HG03097 (cell line): ENCODE measurements at regions not wholly inside any gene's neighbourhood (a gene's known extent, or its start where the extent isn't known, plus 50 kb on each side); places are given as distances from the start of the nearest gene placed in this dataset.
"Not testable (repeated sequence)": the region's sequence is repeated elsewhere in the genome, so short reads cannot be mapped to it uniquely, and the experiment has no call there.

Experiments used
- ATAC-seq: cut with Tn5 transposase; IDR thresholded peaks from one replicate; pipeline ENCODE4 v1.9.1; 2021; ENCODE audit not compliant: unreplicated experiment, low FRiP score

GRCh38 chr16:29224675-29225074 is 181.8 kb downstream of the NPIPB11 start:
- not testable (repeated sequence) for ATAC-seq

GRCh38 chr16:29222615-29223014 is 183.9 kb downstream of the NPIPB11 start:
- ATAC-seq, result not testable (repeated sequence)

- not testable (repeated sequence) for ATAC-seq
Observed at GRCh38 chr16:29222008-29222407, 184.5 kb downstream of the NPIPB11 start.

DNA sequence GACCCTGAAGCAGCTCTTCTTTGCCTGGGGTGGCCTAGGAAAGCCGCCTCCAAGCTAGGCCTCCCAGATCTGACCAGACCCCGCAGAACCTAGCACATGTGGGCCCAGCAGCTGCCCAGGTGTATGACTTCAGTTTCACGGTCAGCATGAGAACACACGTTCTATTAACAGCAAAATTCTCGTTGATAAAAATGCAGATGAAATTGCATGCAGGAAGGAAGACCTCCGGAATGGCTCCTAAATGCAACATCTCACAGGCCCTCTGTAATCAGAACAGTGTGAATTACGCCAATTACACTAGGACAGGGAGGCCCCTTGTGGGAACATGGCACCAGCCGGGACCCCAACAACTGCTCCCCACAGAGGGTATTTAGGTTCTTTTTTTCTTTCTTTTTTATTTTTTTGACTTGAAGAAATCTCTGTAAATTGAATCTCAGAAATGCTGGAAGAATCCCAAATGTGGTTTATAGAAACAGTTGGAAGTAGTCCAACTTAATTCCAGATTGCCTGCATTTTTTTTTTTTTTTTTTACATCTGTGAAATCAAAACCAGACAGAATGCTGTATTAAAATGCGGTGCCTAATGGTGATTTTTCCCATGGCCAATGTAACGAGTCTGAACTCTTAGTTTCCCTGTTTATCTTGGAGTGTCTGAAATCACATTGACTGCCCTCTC is 185.1 kb downstream of the NPIPB11 start:
- ATAC-seq, result not testable (repeated sequence)

GRCh38 chr16:29220647-29221191 is 185.8 kb downstream of the NPIPB11 start:
- not testable (repeated sequence) for ATAC-seq

- ATAC-seq, result not testable (repeated sequence)
Observed at GRCh38 chr16:29219966-29220646, 186.4 kb downstream of the NPIPB11 start.

GRCh38 chr16:29219562-29219961 is 186.9 kb downstream of the NPIPB11 start:
- not testable (repeated sequence) for ATAC-seq

- not testable (repeated sequence) for ATAC-seq
Observed at GRCh38 chr16:29218649-29219048, 187.9 kb downstream of the NPIPB11 start.

DNA sequence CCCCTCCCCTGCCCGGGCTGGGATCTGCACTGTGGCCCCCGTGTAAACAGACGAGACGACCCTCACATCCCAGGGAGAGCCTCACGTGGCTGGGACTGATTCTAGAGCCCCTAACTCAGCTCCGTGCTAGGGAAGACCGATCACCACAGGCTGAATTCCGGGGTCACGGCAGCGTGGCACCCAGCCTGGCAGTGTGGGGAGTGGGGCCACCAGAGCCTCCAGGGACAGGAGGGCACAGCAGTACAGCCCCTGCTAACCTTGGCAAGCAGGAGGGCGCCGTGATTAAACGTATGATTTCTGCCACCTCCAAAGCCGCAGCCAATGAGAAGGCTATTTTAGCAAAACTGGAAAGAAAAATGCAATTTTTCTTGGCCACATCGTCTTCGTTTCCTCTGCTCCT is 188.3 kb downstream of the NPIPB11 start:
- ATAC-seq, result not testable (repeated sequence)

DNA sequence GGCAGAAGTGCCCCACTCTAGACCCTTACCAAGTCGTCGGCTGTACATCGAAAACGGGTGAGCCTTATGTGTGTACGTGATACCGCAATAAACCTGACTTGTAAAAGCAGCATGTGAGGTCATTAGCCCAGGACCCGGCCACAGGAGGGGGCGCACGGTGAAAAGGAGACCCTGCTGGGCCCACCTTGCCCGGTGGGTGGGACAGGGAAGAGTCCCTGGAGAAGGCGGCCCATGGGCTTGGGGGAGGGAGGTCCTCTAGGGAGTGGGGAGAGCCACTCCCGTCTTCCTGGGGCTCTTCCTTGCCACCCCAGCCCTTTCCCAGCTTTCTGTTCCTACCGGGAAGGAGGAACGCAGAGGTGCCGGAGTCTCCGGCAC is 188.8 kb downstream of the NPIPB11 start:
- not testable (repeated sequence) for ATAC-seq

- not testable (repeated sequence) for ATAC-seq
Observed at GRCh38 chr16:29217104-29217751, 189.3 kb downstream of the NPIPB11 start.

- ATAC-seq, result not testable (repeated sequence)
Observed at GRCh38 chr16:29213770-29214169, 192.7 kb downstream of the NPIPB11 start.

DNA sequence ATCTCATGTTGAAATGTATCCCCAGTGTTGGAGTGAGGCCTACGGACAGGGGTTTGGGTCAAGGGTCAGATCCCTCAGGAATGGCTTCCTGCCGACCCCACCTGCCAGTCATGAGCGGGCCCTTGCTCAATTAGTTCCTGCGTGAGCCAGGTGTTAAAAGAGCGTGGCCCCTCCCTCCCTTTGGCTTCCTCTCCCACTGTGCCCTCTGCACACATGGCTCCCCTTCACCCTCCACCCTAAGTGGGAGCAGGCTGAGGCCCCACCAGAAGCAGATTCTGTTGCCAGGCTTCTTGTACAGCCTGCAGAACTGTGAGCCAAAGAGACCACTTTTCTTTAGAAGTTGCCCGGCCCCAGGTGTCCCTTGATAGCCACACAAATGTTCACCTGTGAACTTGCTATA is 193.3 kb downstream of the NPIPB11 start:
- not testable (repeated sequence) for ATAC-seq

DNA sequence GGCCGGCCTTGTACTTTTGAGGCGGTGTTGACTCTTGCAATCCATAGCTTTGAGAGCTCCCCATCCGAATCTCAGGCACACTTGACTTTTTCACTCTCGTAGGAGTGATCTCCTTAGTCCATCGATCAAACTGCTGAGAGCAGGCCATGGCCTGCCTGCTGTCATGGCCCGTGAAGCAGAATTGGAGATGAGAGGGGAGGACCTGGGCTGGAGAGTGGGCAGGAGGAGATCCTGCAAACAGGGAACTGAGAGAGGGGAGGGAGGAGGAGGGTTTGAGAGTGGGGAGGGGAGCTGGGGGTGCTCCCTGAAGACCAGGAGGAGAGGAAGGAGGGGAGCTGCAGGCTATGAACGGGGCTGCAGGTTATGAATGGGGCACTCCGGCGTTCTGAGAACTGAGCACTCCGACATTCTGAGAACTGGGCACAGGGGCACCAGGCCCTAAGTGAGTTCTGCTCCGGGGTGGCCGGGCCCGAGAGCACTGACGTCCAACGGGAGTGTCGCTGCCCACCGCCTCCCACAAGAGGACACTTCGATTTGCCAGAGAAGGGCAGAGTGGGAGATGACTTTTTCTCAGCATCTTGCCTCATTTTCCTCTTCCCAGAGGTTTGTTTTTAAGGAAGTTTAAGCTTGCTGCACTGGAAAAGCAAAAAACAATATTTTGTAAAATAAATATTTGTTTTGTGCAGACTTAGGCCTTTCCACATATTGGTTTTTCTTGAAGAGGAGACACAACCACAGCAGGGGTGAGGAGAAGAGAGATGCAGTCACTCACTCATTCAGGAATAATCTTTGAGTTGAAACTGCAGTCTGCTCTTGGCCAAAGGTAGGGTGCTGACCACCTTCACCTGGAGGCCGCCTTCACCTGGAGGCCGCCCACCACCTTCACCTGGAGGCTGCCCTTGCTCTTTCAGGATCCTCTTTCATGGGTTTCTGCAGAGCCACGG is 194.2 kb downstream of the NPIPB11 start:
- ATAC-seq, result not testable (repeated sequence)

GRCh38 chr16:29211456-29211855 is 195.1 kb downstream of the NPIPB11 start:
- not testable (repeated sequence) for ATAC-seq

- not testable (repeated sequence) for ATAC-seq
Observed at GRCh38 chr16:29210299-29211150, 196.0 kb downstream of the NPIPB11 start.

GRCh38 chr16:29206120-29206519 is 200.4 kb downstream of the NPIPB11 start:
- ATAC-seq, result not testable (repeated sequence)

DNA sequence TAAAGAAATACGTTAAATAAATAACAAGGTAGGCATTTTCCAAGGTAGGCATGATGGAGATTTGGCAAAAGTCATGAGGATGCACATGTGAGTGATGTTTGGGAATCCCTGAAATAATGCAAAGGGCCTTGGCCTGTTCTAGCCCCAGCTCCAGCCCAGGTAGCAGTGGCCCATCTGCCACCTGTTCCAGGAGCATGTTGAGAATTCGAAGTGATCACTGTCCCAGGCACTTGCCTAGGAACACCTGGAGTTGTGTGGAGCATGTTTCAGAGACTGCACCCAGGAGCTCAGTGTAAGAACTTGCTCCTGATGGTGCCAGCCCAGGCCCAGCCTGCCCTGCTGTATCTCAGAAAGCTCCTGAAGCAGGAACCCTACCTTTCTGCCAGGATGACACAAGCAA is 201.4 kb downstream of the NPIPB11 start:
- ATAC-seq, result not testable (repeated sequence)

GRCh38 chr16:29204806-29205135 is 201.7 kb downstream of the NPIPB11 start:
- no peak for ATAC-seq
